Thoracic aorta (tissue), 2 donors: ENCODE measurements at regions not wholly inside any gene's neighbourhood (a gene's known extent, or its start where the extent isn't known, plus 50 kb on each side); places are given as distances from the start of the nearest gene placed in this dataset.

ENCODE experiments used
- ATAC-seq: fragments of 150-250 bp; one replicate; pipeline ENCODE4 v1.8.0; 2017; ENCODE audit warnings: low read depth; ENCODE audit not compliant: insufficient number of reproducible peaks, low FRiP score
- DNase-seq: peaks from one replicate; pipeline ENCODE4 v3.0.0-alpha.2; 2020; ENCODE audit warnings: low spot score
- H3K27ac ChIP-seq, 2 donors: fragments of 200-600 bp; sonication (generic); 1 replicate in 1 of 2; 2 replicates in 1 of 2; pipeline ENCODE4 v1.5.1; 2016; ENCODE audit warnings: mild to moderate bottlenecking in 2 of 2, moderate library complexity in 2 of 2
- H3K27me3 ChIP-seq: fragments of 200-600 bp; sonication (generic); replicated peaks from 2 replicates; pipeline ENCODE4 v1.6.0; 2016; ENCODE audit warnings: mild to moderate bottlenecking; ENCODE audit not compliant: insufficient read depth
- H3K36me3 ChIP-seq: fragments of 200-600 bp; sonication (generic); one replicate; pipeline ENCODE4 v1.5.1; 2016
- H3K4me1 ChIP-seq, 2 donors: fragments of 200-600 bp; sonication (generic); 1 replicate in 1 of 2; 2 replicates in 1 of 2; pipeline versions ENCODE4 v1.5.1 to v1.6.0; 2016; ENCODE audit warnings: low read depth in 2 of 2, mild to moderate bottlenecking in 1 of 2; ENCODE audit not compliant: control insufficient read depth in 1 of 2
- H3K4me3 ChIP-seq: fragments of 200-600 bp; sonication (generic); 2 replicates; pipeline ENCODE4 v1.5.1; 2016; ENCODE audit warnings: mild to moderate bottlenecking
- H3K9me3 ChIP-seq: fragments of 200-600 bp; sonication (generic); 2 replicates; pipeline ENCODE4 v1.5.1; 2016
- CTCF ChIP-seq: fragments of 200-600 bp; sonication (generic); IDR thresholded peaks from one replicate; pipeline ENCODE4 v1.5.1; 2019; ENCODE audit warnings: antibody characterized with exemption

GRCh38 chr19:30609656-30610270 is 237.6 kb downstream of the ZNF536 start:
- Histone ChIP-seq H3K27me3 (no peaks in the 10 kb centered on the region), H3K27ac (no peak overlapping the region), H3K4me1 (no peaks in the 10 kb centered on the region), H3K4me3 (no peak overlapping the region), H3K9me3 (no peaks in the 10 kb centered on the region), H3K36me3 (no peaks in the 10 kb centered on the region)
- no peak for DNase-seq
- TF ChIP-seq CTCF: no peak
- no peak for ATAC-seq

DNA sequence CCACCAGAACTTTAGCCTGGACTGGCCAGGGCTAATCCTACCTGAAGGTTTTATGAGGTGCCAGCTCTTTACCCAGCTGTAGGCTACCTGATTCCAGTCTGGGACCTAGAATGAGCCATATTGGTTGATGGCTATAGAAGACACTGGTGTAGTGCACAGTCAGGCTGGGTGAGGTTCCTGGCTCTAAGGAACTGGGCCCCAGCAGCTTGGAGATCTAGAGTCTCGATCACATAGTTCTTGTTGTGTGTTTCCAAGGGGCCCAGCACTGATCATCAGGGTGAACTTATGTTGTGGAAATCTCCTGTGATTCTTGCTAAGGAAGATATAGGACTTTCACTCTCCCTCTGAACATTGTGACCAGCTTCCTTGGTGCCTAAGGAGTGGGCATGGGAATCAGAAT is 236.3 kb downstream of the ZNF536 start:
- H3K4me1 ChIP-seq: no peaks in the 10 kb centered on the region
- H3K4me3 ChIP-seq: no peak overlapping the region
- no peak for DNase-seq
- H3K27me3 ChIP-seq: no peaks in the 10 kb centered on the region
- H3K27ac ChIP-seq: no peak overlapping the region
- no peak for TF ChIP-seq CTCF
- ATAC-seq: no peak
- H3K9me3 ChIP-seq: no peaks in the 10 kb centered on the region
- no peaks in the 10 kb centered on the region for H3K36me3 ChIP-seq
